Prostate gland (tissue), 2 donors: ENCODE measurements at regions not wholly inside any gene's neighbourhood (a gene's known extent, or its start where the extent isn't known, plus 50 kb on each side); places are given as distances from the start of the nearest gene placed in this dataset.

Experiments used
- DNase-seq: peaks from one replicate; pipeline ENCODE4 v3.0.0-alpha.2; 2019; ENCODE audit warnings: low spot score
- H3K27ac ChIP-seq, 2 donors: fragments of 200-600 bp; sonication (generic); 2 replicates each; pipeline ENCODE4 v1.5.1; 2017 to 2019
- H3K27me3 ChIP-seq: fragments of 200-600 bp; sonication (generic); replicated peaks from 2 replicates; pipeline ENCODE4 v1.5.1; 2019; ENCODE audit not compliant: insufficient read depth
- H3K36me3 ChIP-seq, 2 donors: fragments of 200-600 bp; sonication (generic); 1 replicate in 1 of 2; 2 replicates in 1 of 2; pipeline versions ENCODE4 v1.5.1 to v1.8.1; 2017 to 2019
- H3K4me1 ChIP-seq: fragments of 200-600 bp; sonication (generic); replicated peaks from 2 replicates; pipeline ENCODE4 v1.5.1; 2019
- H3K4me3 ChIP-seq, 2 donors: fragments of 200-600 bp; sonication (generic); 2 replicates each; pipeline ENCODE4 v1.5.1; 2017 to 2019
- H3K9me3 ChIP-seq: fragments of 200-600 bp; sonication (generic); 2 replicates; pipeline ENCODE4 v1.5.1; 2017
- CTCF ChIP-seq, 4 experiments: fragments of 200-600 bp in 2 of 4; fragments of 450-650 bp in 2 of 4; sonication (generic) in 2 of 4; IDR thresholded peaks; 1 replicate in 3 of 4; 2 replicates in 1 of 4; pipeline ENCODE4 v1.5.1; 2016 to 2019; ENCODE audit warnings: antibody characterized with exemption in 4 of 4, mild to moderate bottlenecking in 2 of 4, moderate library complexity in 2 of 4
- POLR2A ChIP-seq: fragments of 450-650 bp; IDR thresholded peaks from one replicate; pipeline ENCODE4 v1.6.1; 2016; ENCODE audit warnings: antibody characterized with exemption, mild to moderate bottlenecking
- POLR2AphosphoS5 ChIP-seq: sonication (generic); formaldehyde crosslinking; IDR thresholded peaks from one replicate; pipeline ENCODE4 v1.6.1; 2017; ENCODE audit warnings: antibody characterized with exemption
- WGBS: methylation state at CpG from one replicate; pipeline ENCODE4 v1.1.5; 2018; 5-methylcytosine and 5-hydroxymethylcytosine counted together
- intact Hi-C: fragments of 100-400 bp; cut with DNase I; formaldehyde crosslinking; loops from one replicate; pipeline ENCODE4 v1.14.2; 2022

GRCh38 chr11:70627219-70627618 lies 228.9 kb downstream of the CTTN start:
- Histone ChIP-seq H3K4me1 (no peaks in the 10 kb centered on the region), H3K4me3 (no peak overlapping the region), H3K36me3 (no peaks in the 10 kb centered on the region), H3K9me3 (no peaks in the 10 kb centered on the region), H3K27ac (no peak overlapping the region), H3K27me3 (no peaks in the 10 kb centered on the region)
- WGBS: 95% methylated on average over 8 of the region's 8 CpGs
- TF ChIP-seq POLR2A (no peak), POLR2AphosphoS5 (no peak), CTCF (IDR thresholded peaks at IDR 0.05) (no peak)
- intact Hi-C loops: no loop called here
- DNase-seq: no peak

- WGBS: 78% methylated on average over 19 of the region's 19 CpGs
- Histone ChIP-seq H3K4me3 (no peak overlapping the region), H3K27ac (no peak overlapping the region), H3K4me1 (no peaks in the 10 kb centered on the region), H3K36me3 (no peaks in the 10 kb centered on the region), H3K27me3 (no peaks in the 10 kb centered on the region), H3K9me3 (no peaks in the 10 kb centered on the region)
- intact Hi-C loops: no loop called here
- TF ChIP-seq CTCF (IDR thresholded peaks at IDR 0.05) (no peak), POLR2AphosphoS5 (no peak), POLR2A (no peak)
- DNase-seq: no peak
Measured at GRCh38 chr11:70628176-70628854, 230.0 kb downstream of the CTTN start.

- H3K4me3 ChIP-seq: no peak overlapping the region
Measured at GRCh38 chr11:70628855-70629844, 230.8 kb downstream of the CTTN start.

GRCh38 chr11:70630068-70630467 lies 231.7 kb downstream of the CTTN start:
- H3K9me3 ChIP-seq: no peaks in the 10 kb centered on the region
- DNase-seq: no peak
- H3K4me1 ChIP-seq: no peaks in the 10 kb centered on the region
- H3K27me3 ChIP-seq: no peaks in the 10 kb centered on the region
- 98% methylated on average over 9 of the region's 9 CpGs for WGBS
- H3K27ac ChIP-seq: no peak overlapping the region
- TF ChIP-seq CTCF (IDR thresholded peaks at IDR 0.05): no peak
- H3K36me3 ChIP-seq: no peaks in the 10 kb centered on the region
- intact Hi-C loops: no loop called here
- no peak overlapping the region for H3K4me3 ChIP-seq

More at GRCh38 chr11:70628855-70629844, 230.8 kb downstream of the CTTN start:
- no peaks in the 10 kb centered on the region for H3K27me3 ChIP-seq
- H3K27ac ChIP-seq: no peak overlapping the region
- no peaks in the 10 kb centered on the region for H3K4me1 ChIP-seq
- no peaks in the 10 kb centered on the region for H3K36me3 ChIP-seq
- no peak for TF ChIP-seq CTCF (IDR thresholded peaks at IDR 0.05)
- peak; percentile 25 for TF ChIP-seq POLR2AphosphoS5
- DNase-seq: peak; percentile 14
- no peaks in the 10 kb centered on the region for H3K9me3 ChIP-seq
- 42% methylated on average over 29 of the region's 30 CpGs for WGBS
- intact Hi-C loops: no loop called here
